Parathyroid adenoma (tissue), 2 donors: ENCODE measurements at regions not wholly inside any gene's neighbourhood (a gene's known extent, or its start where the extent isn't known, plus 50 kb on each side); places are given as distances from the start of the nearest gene placed in this dataset.

ENCODE experiments used
- H2AFZ ChIP-seq: fragments of 300-600 bp; sonication (generic); one replicate; pipeline ENCODE4 v1.7.0; 2017; ENCODE audit warnings: antibody characterized with exemption, mild to moderate bottlenecking
- H3K27ac ChIP-seq: fragments of 300-600 bp; sonication (generic); one replicate; pipeline ENCODE4 v1.7.0; 2017
- H3K27me3 ChIP-seq: fragments of 300-600 bp; sonication (generic); one replicate; pipeline ENCODE4 v1.7.0; 2017; ENCODE audit warnings: low read length; ENCODE audit not compliant: control insufficient read depth, insufficient read depth
- H3K36me3 ChIP-seq: fragments of 300-600 bp; sonication (generic); one replicate; pipeline ENCODE4 v1.7.0; 2017; ENCODE audit warnings: low read length; ENCODE audit not compliant: control insufficient read depth, insufficient read depth
- H3K4me1 ChIP-seq: fragments of 300-600 bp; sonication (generic); one replicate; pipeline ENCODE4 v1.7.0; 2017; ENCODE audit warnings: control low read depth
- H3K4me2 ChIP-seq: fragments of 300-600 bp; sonication (generic); one replicate; pipeline ENCODE4 v1.7.0; 2017; ENCODE audit warnings: low read length
- H3K4me3 ChIP-seq: fragments of 300-600 bp; sonication (generic); one replicate; pipeline ENCODE4 v1.7.0; 2017; ENCODE audit warnings: low read depth, low read length
- H3K79me2 ChIP-seq: fragments of 300-600 bp; sonication (generic); one replicate; pipeline ENCODE4 v1.7.0; 2017; ENCODE audit warnings: control low read depth
- H3K9ac ChIP-seq: fragments of 300-600 bp; sonication (generic); one replicate; pipeline ENCODE4 v1.7.0; 2017; ENCODE audit warnings: mild to moderate bottlenecking
- H3K9me3 ChIP-seq: fragments of 300-600 bp; sonication (generic); one replicate; pipeline ENCODE4 v1.7.0; 2017; ENCODE audit warnings: low read length; ENCODE audit not compliant: control insufficient read depth
- CTCF ChIP-seq: fragments of 300-600 bp; sonication (generic); IDR thresholded peaks from one replicate; pipeline ENCODE4 v1.7.0; 2017; ENCODE audit warnings: antibody characterized with exemption, mild to moderate bottlenecking
- donor health status: primary hyperparathyroidism.

- H3K27me3 ChIP-seq, result no peaks in the 10 kb centered on the region
- no peaks in the 10 kb centered on the region for H3K79me2 ChIP-seq
- no peak overlapping the region for H3K4me2 ChIP-seq
- H3K4me3 ChIP-seq, result no peak overlapping the region
- no peaks in the 10 kb centered on the region for H3K4me1 ChIP-seq
- H2AFZ ChIP-seq, result no peak overlapping the region
- TF ChIP-seq CTCF, result no peak
- no peak overlapping the region for H3K27ac ChIP-seq
- no peaks in the 10 kb centered on the region for H3K9me3 ChIP-seq
- no peak overlapping the region for H3K9ac ChIP-seq
- H3K36me3 ChIP-seq, result no peaks in the 10 kb centered on the region
Observed at GRCh38 chr13:60282186-60282585, 114.8 kb upstream of the TDRD3 start.

GRCh38 chr13:60282708-60283107 is 114.3 kb upstream of the TDRD3 start:
- Histone ChIP-seq H3K9ac (no peak overlapping the region), H3K79me2 (no peaks in the 10 kb centered on the region), H3K27me3 (no peaks in the 10 kb centered on the region), H2AFZ (no peak overlapping the region), H3K36me3 (no peaks in the 10 kb centered on the region), H3K4me2 (no peak overlapping the region), H3K4me3 (no peak overlapping the region), H3K4me1 (no peaks in the 10 kb centered on the region), H3K27ac (no peak overlapping the region), H3K9me3 (no peaks in the 10 kb centered on the region)
- TF ChIP-seq CTCF, result no peak

GRCh38 chr13:60286707-60287106 is 110.3 kb upstream of the TDRD3 start:
- no peaks in the 10 kb centered on the region for H3K27me3 ChIP-seq
- no peaks in the 10 kb centered on the region for H3K36me3 ChIP-seq
- H3K79me2 ChIP-seq, result no peaks in the 10 kb centered on the region
- no peak overlapping the region for H2AFZ ChIP-seq
- no peaks in the 10 kb centered on the region for H3K9me3 ChIP-seq
- no peak overlapping the region for H3K4me2 ChIP-seq
- H3K27ac ChIP-seq, result no peak overlapping the region
- H3K4me3 ChIP-seq, result no peak overlapping the region
- no peaks in the 10 kb centered on the region for H3K4me1 ChIP-seq
- TF ChIP-seq CTCF, result no peak
- H3K9ac ChIP-seq, result no peak overlapping the region

GRCh38 chr13:60288569-60288968 is 108.5 kb upstream of the TDRD3 start:
- H3K79me2 ChIP-seq, result no peaks in the 10 kb centered on the region
- no peak for TF ChIP-seq CTCF
- no peaks in the 10 kb centered on the region for H3K36me3 ChIP-seq
- no peak overlapping the region for H3K4me3 ChIP-seq
- H3K4me2 ChIP-seq, result no peak overlapping the region
- H3K4me1 ChIP-seq, result no peaks in the 10 kb centered on the region
- no peaks in the 10 kb centered on the region for H3K27me3 ChIP-seq
- no peak overlapping the region for H2AFZ ChIP-seq
- H3K9ac ChIP-seq, result no peak overlapping the region
- no peak overlapping the region for H3K27ac ChIP-seq
- no peaks in the 10 kb centered on the region for H3K9me3 ChIP-seq

- no peaks in the 10 kb centered on the region for H3K79me2 ChIP-seq
- no peaks in the 10 kb centered on the region for H3K4me1 ChIP-seq
- H3K36me3 ChIP-seq, result no peaks in the 10 kb centered on the region
- no peaks in the 10 kb centered on the region for H3K27me3 ChIP-seq
- TF ChIP-seq CTCF, result no peak
- H3K4me3 ChIP-seq, result no peak overlapping the region
- no peak overlapping the region for H2AFZ ChIP-seq
- H3K9me3 ChIP-seq, result no peaks in the 10 kb centered on the region
- no peak overlapping the region for H3K9ac ChIP-seq
- H3K4me2 ChIP-seq, result no peak overlapping the region
- H3K27ac ChIP-seq, result no peak overlapping the region
Observed at GRCh38 chr13:60303166-60303565, 93.9 kb upstream of the TDRD3 start.
